PFSK-1 (cell line): ENCODE measurements at regions not wholly inside any gene's neighbourhood (a gene's known extent, or its start where the extent isn't known, plus 50 kb on each side); places are given as distances from the start of the nearest gene placed in this dataset.

Source experiments
- FOXP2 ChIP-seq: optimal IDR thresholded peaks from 2 replicates; pipeline ENCODE3; 2011; ENCODE audit warnings: borderline replicate concordance, control low read depth, inconsistent platforms; ENCODE audit not compliant: insufficient read depth; ENCODE audit errors: extremely low read length, extremely low read depth
- POLR2AphosphoS5 ChIP-seq: IDR thresholded peaks from 2 replicates; pipeline ENCODE4 v1.6.1; 2012; ENCODE audit warnings: low read depth, mild to moderate bottlenecking, control low read depth, low read length, moderate library complexity
- REST ChIP-seq, 2 experiments: IDR thresholded peaks; 2 replicates each; pipeline versions ENCODE4 v1.6.1 to v1.8.0; 2011 to 2012; ENCODE audit warnings: low read depth in 2 of 2, low read length in 2 of 2, control low read depth in 1 of 2, inconsistent platforms in 1 of 2, mild to moderate bottlenecking in 1 of 2, moderate library complexity in 1 of 2; ENCODE audit not compliant: insufficient read depth in 1 of 2
- SIN3A ChIP-seq: IDR thresholded peaks from 2 replicates; pipeline ENCODE4 v1.6.1; 2012; ENCODE audit warnings: mild to moderate bottlenecking, low read length, moderate library complexity, borderline replicate concordance; ENCODE audit not compliant: insufficient read depth
- TAF1 ChIP-seq: IDR thresholded peaks from 2 replicates; pipeline ENCODE4 v1.6.1; 2012; ENCODE audit warnings: low read length, control low read depth, borderline replicate concordance; ENCODE audit not compliant: insufficient read depth

DNA sequence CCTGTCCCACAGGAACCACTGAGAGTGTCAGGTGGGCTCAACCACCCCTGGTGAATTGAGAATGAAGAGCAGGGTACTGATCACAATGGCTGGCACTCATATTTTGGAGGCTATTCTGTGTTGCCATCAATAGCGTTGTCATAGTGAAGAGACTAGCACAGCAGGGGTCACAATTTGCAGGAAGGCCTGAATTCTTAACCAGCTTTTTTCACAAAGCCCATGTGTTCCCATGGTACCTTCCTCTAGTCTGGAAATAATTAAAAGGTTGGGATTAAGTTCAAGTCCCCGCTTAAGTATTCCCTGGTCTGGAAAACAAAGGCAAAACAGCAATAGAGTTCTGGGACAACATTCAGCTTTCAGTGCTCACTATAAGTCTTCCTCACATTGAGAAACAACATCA, 1051.7 kb downstream of the C4orf33 start:
- TF ChIP-seq POLR2AphosphoS5 (no peak), TAF1 (no peak), SIN3A (no peak)

DNA sequence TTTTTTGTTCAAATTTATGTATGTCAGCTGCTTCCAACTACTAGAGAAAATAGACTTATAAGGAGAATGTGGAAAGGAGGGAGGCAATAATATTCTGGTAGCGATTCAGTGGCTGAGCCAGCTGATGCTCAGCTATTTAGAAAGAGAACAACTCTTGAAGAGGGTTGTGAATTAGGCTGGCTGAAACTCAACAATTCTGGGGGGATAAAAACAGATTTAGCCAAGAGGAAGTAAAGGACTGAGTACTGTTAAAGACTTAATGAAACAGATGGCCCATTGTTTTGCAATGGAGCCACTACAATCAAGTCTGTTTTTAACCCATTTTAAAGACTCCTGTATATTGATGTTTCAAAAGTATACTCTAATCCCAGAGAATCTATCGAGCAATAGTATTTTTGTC, 1058.9 kb downstream of the C4orf33 start:
- TF ChIP-seq REST (IDR thresholded peaks at IDR 0.05; ENCODE audit: insufficient read depth in 1 of 2, low read depth in 2 of 2, low read length in 2 of 2) (no peak), FOXP2 (no peak), TAF1 (no peak), SIN3A (no peak), POLR2AphosphoS5 (no peak)

DNA sequence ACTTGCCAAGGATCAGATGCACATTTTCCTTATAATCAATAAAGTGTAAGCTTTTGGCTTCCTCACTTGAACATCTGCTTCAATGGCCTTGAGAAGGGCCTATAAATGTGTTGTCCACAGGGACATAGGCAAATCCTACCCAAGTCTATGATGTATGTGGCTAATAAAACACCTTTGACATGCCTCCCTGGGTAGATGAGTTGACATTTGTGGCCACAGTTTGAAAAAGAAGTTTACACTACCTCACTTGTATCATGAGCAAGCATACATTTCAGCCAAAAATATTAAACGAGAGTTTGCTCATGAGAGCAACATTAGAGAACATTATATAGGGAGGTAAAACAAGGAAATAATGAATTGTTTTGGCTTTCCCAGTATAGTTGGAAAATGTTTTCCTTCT, 1067.7 kb downstream of the C4orf33 start:
- no peak for TF ChIP-seq TAF1
- TF ChIP-seq POLR2AphosphoS5 = no peak
- TF ChIP-seq SIN3A = no peak
- no peak for TF ChIP-seq REST (IDR thresholded peaks at IDR 0.05; ENCODE audit: insufficient read depth in 1 of 2, low read depth in 2 of 2, low read length in 2 of 2)
- no peak for TF ChIP-seq FOXP2

DNA sequence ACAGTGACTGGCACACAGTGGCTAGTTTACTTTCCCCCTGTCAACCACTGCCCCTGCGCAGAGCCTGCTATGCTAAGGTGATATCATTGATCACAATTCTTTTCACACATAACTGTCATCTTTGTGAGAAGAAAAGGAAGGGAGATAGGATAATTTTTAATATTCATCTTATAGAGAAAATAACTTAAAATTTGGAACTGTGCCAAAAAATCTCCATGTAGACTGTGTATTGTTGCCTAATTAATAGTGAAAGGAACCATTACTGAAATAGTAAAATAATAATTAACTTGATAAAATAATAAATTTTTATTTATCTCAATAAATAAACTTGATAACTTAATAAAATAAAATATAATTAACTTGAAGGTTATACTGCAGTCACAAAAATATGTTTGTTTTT, 1069.4 kb downstream of the C4orf33 start:
- no peak for TF ChIP-seq TAF1
- no peak for TF ChIP-seq FOXP2
- TF ChIP-seq POLR2AphosphoS5 = no peak
- no peak for TF ChIP-seq REST (IDR thresholded peaks at IDR 0.05; ENCODE audit: insufficient read depth in 1 of 2, low read depth in 2 of 2, low read length in 2 of 2)
- TF ChIP-seq SIN3A = no peak

- TF ChIP-seq SIN3A = no peak
- TF ChIP-seq POLR2AphosphoS5 = no peak
- TF ChIP-seq FOXP2 = no peak
- no peak for TF ChIP-seq REST (IDR thresholded peaks at IDR 0.05; ENCODE audit: insufficient read depth in 1 of 2, low read depth in 2 of 2, low read length in 2 of 2)
- no peak for TF ChIP-seq TAF1
Observed at GRCh38 chr4:130172156-130172555, 1076.2 kb downstream of the C4orf33 start.
